Umbilical cord (tissue), 1 donor: ENCODE measurements at regions not wholly inside any gene's neighbourhood (a gene's known extent, or its start where the extent isn't known, plus 50 kb on each side); places are given as distances from the start of the nearest gene placed in this dataset.

Experiments used
- DNase-seq: peaks from one replicate; pipeline ENCODE4 v3.0.0-alpha.2; 2015; ENCODE audit warnings: low spot score

- DNase-seq = no peak
Measured at GRCh38 chr6:138577151-138577915, 78.0 kb upstream of the NHSL1 start.

- no peak for DNase-seq
Measured at GRCh38 chr6:138580040-138580439, 80.7 kb upstream of the NHSL1 start.

- no peak for DNase-seq
Measured at GRCh38 chr6:138580801-138581200, 81.5 kb upstream of the NHSL1 start.

GRCh38 chr6:138582573-138582972, 83.3 kb upstream of the NHSL1 start:
- no peak for DNase-seq

- no peak for DNase-seq
Measured at GRCh38 chr6:138586638-138587037, 87.3 kb upstream of the NHSL1 start.

- DNase-seq = peak; percentile 80
Measured at GRCh38 chr6:138588805-138589434, 89.6 kb upstream of the NHSL1 start.

GRCh38 chr6:138590796-138591709, 91.8 kb upstream of the NHSL1 start:
- DNase-seq = peak; percentile 74

GRCh38 chr6:138592749-138593123, 93.4 kb upstream of the NHSL1 start:
- DNase-seq = no peak

- peak; percentile 82 for DNase-seq
Measured at GRCh38 chr6:138593124-138593877, 94.0 kb upstream of the NHSL1 start.

GRCh38 chr6:138593909-138594757, 94.8 kb upstream of the NHSL1 start:
- no peak for DNase-seq

- no peak for DNase-seq
Measured at GRCh38 chr6:138594758-138595140, 95.5 kb upstream of the NHSL1 start.

GRCh38 chr6:138596126-138596525, 96.8 kb upstream of the NHSL1 start:
- DNase-seq = no peak

- no peak for DNase-seq
Measured at GRCh38 chr6:138596591-138596990, 97.3 kb upstream of the NHSL1 start.

- no peak for DNase-seq
Measured at GRCh38 chr6:138597336-138597735, 98.0 kb upstream of the NHSL1 start.

- no peak for DNase-seq
Measured at GRCh38 chr6:138598562-138599173, 99.4 kb upstream of the NHSL1 start.

- no peak for DNase-seq
Measured at GRCh38 chr6:138600261-138600660, 101.0 kb upstream of the NHSL1 start.

GRCh38 chr6:138600726-138601125, 101.4 kb upstream of the NHSL1 start:
- no peak for DNase-seq

- DNase-seq = no peak
Measured at GRCh38 chr6:138601128-138601527, 101.8 kb upstream of the NHSL1 start.

GRCh38 chr6:138605958-138606357, 106.7 kb upstream of the NHSL1 start:
- DNase-seq = no peak
